IgD-negative memory B cell (primary cell): ENCODE measurements at regions not wholly inside any gene's neighbourhood (a gene's known extent, or its start where the extent isn't known, plus 50 kb on each side); places are given as distances from the start of the nearest gene placed in this dataset.

ENCODE experiments used
- H3K27ac Mint-ChIP-seq, 3 donors: one replicate each; pipeline ENCODE4 v1.8.0; 2020 to 2022; ENCODE audit warnings: mild to moderate bottlenecking in 3 of 3, mixed read lengths in 3 of 3, moderate library complexity in 1 of 3
- H3K27me3 Mint-ChIP-seq: one replicate; pipeline ENCODE4 v1.8.0; 2021; ENCODE audit warnings: mixed read lengths
- H3K36me3 Mint-ChIP-seq: one replicate; pipeline ENCODE4 v1.8.0; 2020; ENCODE audit warnings: mild to moderate bottlenecking, mixed read lengths
- H3K4me1 Mint-ChIP-seq, 3 donors: one replicate each; pipeline ENCODE4 v1.8.0; 2020 to 2022; ENCODE audit warnings: mixed read lengths in 3 of 3, mild to moderate bottlenecking in 1 of 3
- H3K4me3 Mint-ChIP-seq, 4 donors: one replicate each; pipeline ENCODE4 v1.8.0; 2020 to 2022; ENCODE audit warnings: mild to moderate bottlenecking in 4 of 4, mixed read lengths in 4 of 4, moderate library complexity in 3 of 4
- H3K9me3 Mint-ChIP-seq, 3 donors: one replicate each; pipeline ENCODE4 v1.8.0; 2020 to 2021; ENCODE audit warnings: mixed read lengths in 3 of 3, mild to moderate bottlenecking in 1 of 3

GRCh38 chr5:74149395-74149794, 491.1 kb downstream of the ENC1 start:
- Mint-ChIP-seq H3K36me3 (no peaks in the 10 kb centered on the region), H3K4me1 (no peaks in the 10 kb centered on the region), H3K9me3 (no peaks in the 10 kb centered on the region), H3K4me3 (no peak overlapping the region), H3K27me3 (peaks cover 12% of the 10 kb centered on the region), H3K27ac (no peak overlapping the region)

- Mint-ChIP-seq H3K4me1 (no peaks in the 10 kb centered on the region), H3K9me3 (no peaks in the 10 kb centered on the region), H3K4me3 (no peak overlapping the region), H3K27me3 (peaks cover 12% of the 10 kb centered on the region), H3K27ac (no peak overlapping the region), H3K36me3 (no peaks in the 10 kb centered on the region)
Measured at GRCh38 chr5:74148321-74148720, 492.2 kb downstream of the ENC1 start.

- Mint-ChIP-seq H3K4me1 (no peaks in the 10 kb centered on the region), H3K36me3 (no peaks in the 10 kb centered on the region), H3K9me3 (peaks cover 0 to 3% (median 0%) of the 10 kb centered on the region in 3 donors), H3K4me3 (no peak overlapping the region), H3K27ac (no peak overlapping the region), H3K27me3 (peaks cover 12% of the 10 kb centered on the region)
Measured at GRCh38 chr5:74146796-74147195, 493.7 kb downstream of the ENC1 start.

GRCh38 chr5:74145951-74146350, 494.6 kb downstream of the ENC1 start:
- H3K9me3 Mint-ChIP-seq, result peaks cover 0 to 3% (median 0%) of the 10 kb centered on the region in 3 donors
- no peaks in the 10 kb centered on the region for H3K4me1 Mint-ChIP-seq
- no peak overlapping the region for H3K27ac Mint-ChIP-seq
- peaks cover 12% of the 10 kb centered on the region for H3K27me3 Mint-ChIP-seq
- H3K4me3 Mint-ChIP-seq, result no peak overlapping the region
- no peaks in the 10 kb centered on the region for H3K36me3 Mint-ChIP-seq

- Mint-ChIP-seq H3K4me1 (no peaks in the 10 kb centered on the region), H3K27ac (no peak overlapping the region), H3K36me3 (no peaks in the 10 kb centered on the region), H3K27me3 (peaks cover 10% of the 10 kb centered on the region), H3K9me3 (peaks cover 0 to 3% (median 0%) of the 10 kb centered on the region in 3 donors), H3K4me3 (no peak overlapping the region)
Measured at GRCh38 chr5:74143721-74144330, 496.7 kb downstream of the ENC1 start.

GRCh38 chr5:74143151-74143550, 497.4 kb downstream of the ENC1 start:
- Mint-ChIP-seq H3K36me3 (no peaks in the 10 kb centered on the region), H3K9me3 (peaks cover 0 to 3% (median 0%) of the 10 kb centered on the region in 3 donors), H3K27me3 (peaks cover 9% of the 10 kb centered on the region), H3K4me1 (no peaks in the 10 kb centered on the region), H3K4me3 (no peak overlapping the region), H3K27ac (no peak overlapping the region)

GRCh38 chr5:74141053-74141452, 499.5 kb downstream of the ENC1 start:
- peaks cover 0 to 4% (median 0%) of the 10 kb centered on the region in 3 donors for H3K9me3 Mint-ChIP-seq
- H3K4me1 Mint-ChIP-seq, result no peaks in the 10 kb centered on the region
- no peak overlapping the region for H3K27ac Mint-ChIP-seq
- H3K4me3 Mint-ChIP-seq, result no peak overlapping the region
- no peaks in the 10 kb centered on the region for H3K36me3 Mint-ChIP-seq
- H3K27me3 Mint-ChIP-seq, result peaks cover 5% of the 10 kb centered on the region

GRCh38 chr5:74140409-74140808, 500.1 kb downstream of the ENC1 start:
- peaks cover 0 to 4% (median 0%) of the 10 kb centered on the region in 3 donors for H3K9me3 Mint-ChIP-seq

GRCh38 chr5:74139589-74139988, 500.9 kb downstream of the ENC1 start:
- H3K4me3 Mint-ChIP-seq, result no peak overlapping the region
- peaks cover 0 to 4% (median 0%) of the 10 kb centered on the region in 3 donors for H3K9me3 Mint-ChIP-seq
- no peak overlapping the region for H3K27ac Mint-ChIP-seq
- H3K36me3 Mint-ChIP-seq, result no peaks in the 10 kb centered on the region
- H3K4me1 Mint-ChIP-seq, result no peaks in the 10 kb centered on the region
- H3K27me3 Mint-ChIP-seq, result peaks cover 2% of the 10 kb centered on the region

More at GRCh38 chr5:74140409-74140808, 500.1 kb downstream of the ENC1 start:
- peaks cover 5% of the 10 kb centered on the region for H3K27me3 Mint-ChIP-seq
- no peak overlapping the region for H3K4me3 Mint-ChIP-seq
- H3K36me3 Mint-ChIP-seq, result no peaks in the 10 kb centered on the region
- H3K27ac Mint-ChIP-seq, result no peak overlapping the region
- no peaks in the 10 kb centered on the region for H3K4me1 Mint-ChIP-seq

- Mint-ChIP-seq H3K36me3 (no peaks in the 10 kb centered on the region), H3K4me3 (no peak overlapping the region), H3K9me3 (peaks cover 0 to 4% (median 0%) of the 10 kb centered on the region in 3 donors), H3K4me1 (no peaks in the 10 kb centered on the region), H3K27ac (no peak overlapping the region), H3K27me3 (peaks cover 1% of the 10 kb centered on the region)
Measured at GRCh38 chr5:74138721-74139120, 501.8 kb downstream of the ENC1 start.

- H3K9me3 Mint-ChIP-seq, result peaks cover 0 to 2% (median 0%) of the 10 kb centered on the region in 3 donors
- no peaks in the 10 kb centered on the region for H3K27me3 Mint-ChIP-seq
- no peak overlapping the region for H3K27ac Mint-ChIP-seq
Measured at GRCh38 chr5:74136276-74136825, 504.2 kb downstream of the ENC1 start.

GRCh38 chr5:74135033-74135432, 505.5 kb downstream of the ENC1 start:
- no peak overlapping the region for H3K4me3 Mint-ChIP-seq
- no peaks in the 10 kb centered on the region for H3K4me1 Mint-ChIP-seq
- H3K9me3 Mint-ChIP-seq, result peaks cover 0 to 2% (median 0%) of the 10 kb centered on the region in 3 donors
- no peak overlapping the region for H3K27ac Mint-ChIP-seq
- H3K27me3 Mint-ChIP-seq, result peaks cover 2% of the 10 kb centered on the region
- H3K36me3 Mint-ChIP-seq, result no peaks in the 10 kb centered on the region

More at GRCh38 chr5:74136276-74136825, 504.2 kb downstream of the ENC1 start:
- Mint-ChIP-seq H3K4me3 (no peak overlapping the region), H3K4me1 (no peaks in the 10 kb centered on the region), H3K36me3 (no peaks in the 10 kb centered on the region)

- peaks cover 0 to 2% (median 0%) of the 10 kb centered on the region in 3 donors for H3K9me3 Mint-ChIP-seq
- no peak overlapping the region for H3K4me3 Mint-ChIP-seq
Measured at GRCh38 chr5:74132485-74132884, 506.5 kb downstream of the ARHGEF28 start.

GRCh38 chr5:74131250-74131649, 505.3 kb downstream of the ARHGEF28 start:
- H3K4me1 Mint-ChIP-seq, result no peaks in the 10 kb centered on the region
- H3K9me3 Mint-ChIP-seq, result peaks cover 0 to 1% (median 0%) of the 10 kb centered on the region in 3 donors
- H3K4me3 Mint-ChIP-seq, result no peak overlapping the region
- no peaks in the 10 kb centered on the region for H3K36me3 Mint-ChIP-seq
- no peak overlapping the region for H3K27ac Mint-ChIP-seq
- H3K27me3 Mint-ChIP-seq, result peaks cover 2% of the 10 kb centered on the region

More at GRCh38 chr5:74132485-74132884, 506.5 kb downstream of the ARHGEF28 start:
- Mint-ChIP-seq H3K4me1 (no peaks in the 10 kb centered on the region), H3K27ac (no peak overlapping the region), H3K36me3 (no peaks in the 10 kb centered on the region), H3K27me3 (peaks cover 2% of the 10 kb centered on the region)

GRCh38 chr5:74130155-74130897, 504.3 kb downstream of the ARHGEF28 start:
- H3K4me1 Mint-ChIP-seq, result no peaks in the 10 kb centered on the region
- H3K4me3 Mint-ChIP-seq, result no peak overlapping the region
- no peak overlapping the region for H3K27ac Mint-ChIP-seq
- H3K27me3 Mint-ChIP-seq, result peaks cover 2% of the 10 kb centered on the region
- H3K36me3 Mint-ChIP-seq, result no peaks in the 10 kb centered on the region
- no peaks in the 10 kb centered on the region for H3K9me3 Mint-ChIP-seq
